ENCODE measurements at regions not wholly inside any gene's neighbourhood (a gene's known extent, or its start where the extent isn't known, plus 50 kb on each side); places are given as distances from the start of the nearest gene placed in this dataset.

DNA sequence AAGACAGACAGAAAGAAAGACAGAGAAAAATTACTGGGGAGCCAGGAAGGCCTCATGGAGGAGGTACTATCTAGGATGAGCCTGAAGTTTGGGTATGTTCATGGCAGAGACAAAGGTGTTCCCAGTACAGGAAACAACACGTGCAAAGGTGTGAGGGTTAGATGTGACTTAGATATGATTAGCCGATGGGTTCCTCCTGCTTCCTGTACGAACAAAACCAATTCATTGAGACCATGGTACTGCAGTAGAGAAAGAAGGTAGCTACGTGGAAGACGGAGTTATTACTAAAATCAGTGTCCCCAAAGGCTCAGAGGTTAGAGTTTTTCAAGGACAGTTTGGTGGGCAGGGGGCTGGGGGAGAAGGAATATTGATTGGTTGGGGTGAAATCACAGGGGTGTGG is 55.2 kb upstream of the CHST3 start:
- TF ChIP-seq FOXM1 (IDR thresholded peaks at IDR 0.05; ENCODE audit: borderline replicate concordance) (no peak), FOXA1 (IDR thresholded peaks at IDR 0.05) (no peak), TARDBP (IDR thresholded peaks at IDR 0.05) (no peak), LEF1 (IDR thresholded peaks at IDR 0.05; ENCODE audit: borderline replicate concordance) (no peak), CTBP1 (IDR thresholded peaks at IDR 0.05; ENCODE audit: borderline replicate concordance) (no peak), BHLHE40 (IDR thresholded peaks at IDR 0.05; ENCODE audit: borderline replicate concordance) (no peak), FOXK2 (IDR thresholded peaks at IDR 0.05) (no peak), ZNF384 (IDR thresholded peaks at IDR 0.05) (no peak), ARNT (IDR thresholded peaks at IDR 0.05) (no peak), SUZ12 (IDR thresholded peaks at IDR 0.05) (no peak)
